Fibroblast of skin of left biceps (primary cell): ENCODE measurements at regions not wholly inside any gene's neighbourhood (a gene's known extent, or its start where the extent isn't known, plus 50 kb on each side); places are given as distances from the start of the nearest gene placed in this dataset.
"Not testable (repeated sequence)": the region's sequence is repeated elsewhere in the genome, so short reads cannot be mapped to it uniquely, and the experiment has no call there.

Experiments used
- DNase-seq, 2 experiments: peaks; one replicate each; pipeline ENCODE4 v3.0.0-alpha.2; 2013; ENCODE audit warnings: low read depth in 2 of 2

DNA sequence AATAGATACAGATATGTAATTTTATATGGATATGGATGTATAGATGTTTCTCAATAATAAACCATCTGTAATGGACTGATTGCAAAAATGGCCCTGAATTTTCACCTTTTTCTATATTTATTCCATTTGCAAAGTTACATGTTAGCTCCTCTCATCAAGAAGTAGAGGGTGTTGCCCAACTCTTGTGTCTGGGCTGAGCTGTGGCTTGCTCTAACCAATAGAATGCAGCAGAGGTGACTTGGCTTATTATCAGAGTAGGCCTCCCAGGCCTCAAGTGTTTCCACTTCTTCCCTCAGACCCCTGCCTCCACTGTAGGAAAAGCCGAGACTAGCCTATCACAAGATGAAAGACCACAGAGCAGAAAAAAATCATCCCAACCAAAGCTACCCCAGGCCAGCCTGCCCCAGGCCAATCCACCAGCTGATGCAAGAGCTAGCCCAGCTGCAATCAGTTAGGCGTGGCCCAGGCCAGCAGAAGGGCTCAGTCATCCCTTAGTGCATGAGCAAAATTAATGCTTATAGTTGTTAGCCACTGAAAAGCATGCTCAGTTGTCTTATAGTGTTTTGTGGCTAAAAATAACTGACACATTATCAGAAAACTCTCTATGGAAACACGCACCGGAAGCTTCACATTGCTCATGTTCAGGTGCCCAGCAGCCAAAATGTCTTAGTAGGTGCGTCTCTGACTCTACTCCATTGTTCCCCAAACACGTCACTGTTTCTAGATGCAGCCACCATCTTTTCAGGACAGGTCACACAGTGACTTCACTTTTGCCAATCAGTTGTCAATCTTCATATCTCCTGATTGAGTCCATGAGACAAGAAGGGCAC, 464.0 kb downstream of the FBXO15 start:
- DNase-seq, result no peak

- DNase-seq, result no peak
Observed at GRCh38 chr18:73681912-73682311, 465.7 kb downstream of the FBXO15 start.

DNA sequence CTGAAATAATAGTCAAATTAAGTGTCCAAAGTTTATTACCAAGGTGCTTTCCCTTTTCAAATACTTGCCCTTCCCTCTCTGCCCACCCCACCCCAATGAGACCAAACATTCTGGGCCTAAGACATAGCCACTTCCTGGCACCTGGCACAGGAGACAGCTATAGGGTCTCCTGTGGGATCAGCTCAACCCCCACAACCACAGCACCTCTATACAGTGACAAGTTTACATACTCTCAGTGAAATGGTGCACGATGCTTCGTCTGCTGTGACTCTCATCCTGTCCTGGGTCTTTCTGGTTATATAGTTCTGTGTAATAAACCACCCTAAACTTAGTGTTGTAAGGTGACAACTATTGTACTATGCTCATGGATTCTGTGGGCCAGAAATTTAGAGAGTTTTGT, 466.2 kb downstream of the FBXO15 start:
- no peak for DNase-seq

DNA sequence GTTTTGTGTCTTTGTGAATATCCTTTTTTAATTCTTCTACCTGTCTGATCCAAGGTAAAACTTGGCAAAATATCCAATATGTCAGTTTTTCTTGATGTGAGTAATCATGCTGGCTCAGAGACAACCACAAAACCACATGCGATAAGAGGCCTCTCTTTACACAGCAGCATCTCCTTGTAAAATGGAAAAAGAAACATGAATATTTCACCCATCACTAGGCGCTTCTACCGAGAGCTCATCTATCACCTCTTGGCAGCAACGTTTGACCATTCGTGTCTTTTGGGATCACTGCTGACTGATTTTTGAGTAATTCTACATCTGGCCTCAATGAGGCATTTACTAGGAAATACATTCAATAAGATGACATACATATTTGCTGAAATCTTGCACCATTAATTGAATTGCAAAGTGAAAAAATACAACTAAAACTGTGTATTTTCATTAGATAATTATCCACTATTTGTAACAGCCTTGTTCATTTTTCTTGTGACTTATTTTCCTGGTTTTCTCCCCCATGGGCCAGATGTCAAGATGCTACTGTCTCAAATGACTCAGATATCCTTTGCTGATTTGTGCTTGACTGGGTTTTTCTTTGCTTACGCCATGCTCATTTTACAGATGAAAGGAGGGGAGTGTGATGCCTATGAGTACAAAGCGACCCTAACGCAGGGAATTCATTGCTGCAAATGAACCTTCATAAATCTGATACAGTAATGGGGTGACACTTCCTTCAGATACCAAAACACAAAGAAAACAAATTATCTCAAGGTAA, 467.5 kb downstream of the FBXO15 start:
- DNase-seq, result no peak

DNA sequence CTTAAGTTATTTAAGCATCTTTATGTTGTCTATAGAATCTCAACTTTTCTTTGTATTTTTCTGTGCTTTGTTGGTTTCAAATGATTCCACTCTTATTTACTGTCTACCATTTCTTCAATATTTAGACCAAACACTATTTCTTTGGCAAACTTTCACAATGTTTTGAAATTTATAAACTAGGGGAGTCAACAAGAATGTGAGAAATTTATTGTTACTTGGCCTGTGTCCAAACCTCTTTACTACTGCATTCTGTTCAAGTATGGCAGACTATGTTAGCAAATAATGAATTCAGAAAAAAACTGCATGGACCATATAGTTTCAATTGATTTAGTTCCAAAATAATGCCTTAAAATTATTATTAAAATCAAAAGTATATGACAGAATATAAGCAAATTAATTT, 470.2 kb downstream of the FBXO15 start:
- DNase-seq, result no peak

- no peak for DNase-seq
Observed at GRCh38 chr18:73674125-73674865, 473.3 kb downstream of the FBXO15 start.

- not testable (repeated sequence) for DNase-seq
Observed at GRCh38 chr18:73671480-73671879, 476.2 kb downstream of the FBXO15 start.

DNA sequence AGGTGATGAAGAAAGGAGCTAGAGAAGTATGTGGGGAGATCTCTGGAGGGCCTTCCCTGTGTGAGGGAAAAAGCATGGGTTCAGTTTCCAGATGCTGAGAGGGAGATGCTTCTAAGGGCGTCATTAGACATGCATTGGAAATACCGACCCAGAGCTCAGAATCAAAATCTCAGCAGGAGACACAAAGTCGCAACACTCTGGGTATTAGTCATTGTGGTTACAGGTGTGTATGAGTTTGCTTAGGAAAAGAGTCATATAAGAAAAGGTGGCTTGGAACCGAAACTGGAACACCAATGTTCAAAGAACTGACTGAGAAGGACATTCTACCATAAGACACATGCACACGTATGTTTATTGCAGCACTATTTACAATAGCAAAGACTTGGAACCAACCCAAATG, 477.1 kb downstream of the FBXO15 start:
- no peak for DNase-seq

- no peak for DNase-seq
Observed at GRCh38 chr18:73670039-73670438, 477.6 kb downstream of the FBXO15 start.

- DNase-seq, result no peak
Observed at GRCh38 chr18:73669297-73669696, 478.3 kb downstream of the FBXO15 start.

DNA sequence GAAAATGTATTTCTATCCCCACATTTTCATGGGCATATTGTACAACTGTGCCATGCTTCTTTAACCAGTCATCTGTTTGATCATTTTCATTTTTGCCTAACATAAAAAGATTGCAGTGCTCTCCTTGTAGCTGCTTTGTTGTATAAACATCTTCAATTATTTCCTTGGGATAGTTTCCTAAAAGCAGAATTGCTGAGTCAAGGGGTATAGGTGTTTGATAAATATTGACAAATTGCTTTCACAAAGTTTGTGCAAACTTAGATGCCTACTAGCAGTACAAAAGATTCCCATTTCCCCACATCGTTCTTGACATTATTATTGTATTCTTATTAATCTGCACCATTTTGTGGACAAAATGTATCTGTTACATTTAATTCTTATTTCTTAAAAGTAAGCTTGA, 479.6 kb downstream of the FBXO15 start:
- DNase-seq, result no peak

DNA sequence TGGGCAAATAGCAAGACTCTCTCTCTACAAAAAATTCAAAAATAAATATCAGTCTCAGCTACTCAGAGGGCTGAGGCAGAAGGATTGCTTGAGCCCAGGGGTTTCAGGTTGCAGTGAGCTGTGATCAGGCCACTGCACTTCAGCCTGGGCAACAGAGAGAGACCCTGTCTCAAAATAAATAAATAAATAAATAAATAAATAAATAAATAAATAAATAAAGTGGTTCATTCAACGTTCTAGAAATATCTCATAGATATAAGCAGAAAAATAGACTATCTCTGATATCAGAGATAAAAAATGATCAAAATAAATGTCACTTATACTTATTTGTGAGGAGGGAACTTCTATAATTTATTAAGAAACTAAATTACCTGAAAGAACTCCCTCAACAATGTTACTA, 480.9 kb downstream of the FBXO15 start:
- DNase-seq, result no peak

DNA sequence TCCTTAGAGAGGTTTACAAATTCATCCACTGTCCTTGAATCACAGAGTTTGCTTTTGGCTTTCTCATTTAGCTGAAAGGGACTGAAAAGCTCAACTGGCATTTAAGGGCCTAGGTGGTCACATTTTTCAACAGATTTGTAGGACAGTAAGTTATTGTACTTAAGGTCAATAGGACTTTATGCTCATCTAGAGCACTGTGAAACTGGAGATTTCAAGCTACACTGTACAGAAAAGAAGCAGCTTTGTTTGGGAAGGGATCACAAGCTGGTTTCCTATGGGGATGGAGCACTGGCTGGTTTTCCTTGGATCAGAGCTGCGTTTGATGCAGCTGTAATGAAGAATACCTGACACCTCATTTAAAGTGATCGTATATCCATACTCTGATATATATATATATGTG, 482.7 kb downstream of the FBXO15 start:
- no peak for DNase-seq

- no peak for DNase-seq
Observed at GRCh38 chr18:73663581-73663980, 484.1 kb downstream of the FBXO15 start.

GRCh38 chr18:73662421-73662820, 485.2 kb downstream of the FBXO15 start:
- no peak for DNase-seq

DNA sequence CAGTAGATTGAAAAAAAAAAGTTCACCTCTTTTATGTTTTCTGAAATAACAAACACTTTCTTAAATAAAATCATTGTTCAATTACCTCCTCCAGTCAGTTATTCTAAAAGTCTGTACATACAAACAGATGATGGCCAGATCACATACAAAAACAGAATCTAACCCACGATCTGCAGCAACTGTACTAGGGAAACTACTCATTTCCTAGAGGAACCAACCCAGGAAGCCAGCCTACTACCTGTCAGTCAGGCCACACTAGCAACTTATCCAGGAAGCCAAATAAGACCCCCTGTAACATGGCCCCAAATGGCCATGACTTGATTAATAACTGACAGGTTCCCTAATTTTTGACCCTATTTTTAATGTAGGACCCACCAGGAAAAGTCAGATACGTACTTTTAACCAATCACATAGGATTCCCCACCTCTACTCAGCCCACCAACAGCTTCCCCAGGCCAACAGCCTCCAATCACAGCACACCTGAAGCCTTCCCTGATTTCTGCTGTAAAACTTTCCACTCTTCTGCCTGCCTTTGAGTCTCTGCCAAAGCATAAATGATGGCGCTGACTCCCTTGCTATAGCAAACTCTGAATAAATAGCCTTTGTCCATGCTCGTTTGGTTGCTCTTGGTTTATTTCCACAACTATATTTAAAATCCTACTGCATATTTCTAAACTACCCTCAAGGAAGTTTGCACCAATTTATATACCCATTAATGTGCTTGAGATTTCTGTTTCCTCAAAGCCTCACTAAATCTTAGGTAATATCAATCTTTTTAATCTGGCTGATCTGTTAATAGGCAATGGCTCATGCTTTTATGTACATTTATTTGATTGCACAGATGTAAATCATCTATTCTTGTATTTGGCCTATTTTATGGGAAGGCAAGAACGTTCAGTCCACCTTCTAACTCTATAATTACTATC, 486.4 kb downstream of the FBXO15 start:
- DNase-seq, result no peak

GRCh38 chr18:73656691-73657090, 490.9 kb downstream of the FBXO15 start:
- DNase-seq, result no peak

DNA sequence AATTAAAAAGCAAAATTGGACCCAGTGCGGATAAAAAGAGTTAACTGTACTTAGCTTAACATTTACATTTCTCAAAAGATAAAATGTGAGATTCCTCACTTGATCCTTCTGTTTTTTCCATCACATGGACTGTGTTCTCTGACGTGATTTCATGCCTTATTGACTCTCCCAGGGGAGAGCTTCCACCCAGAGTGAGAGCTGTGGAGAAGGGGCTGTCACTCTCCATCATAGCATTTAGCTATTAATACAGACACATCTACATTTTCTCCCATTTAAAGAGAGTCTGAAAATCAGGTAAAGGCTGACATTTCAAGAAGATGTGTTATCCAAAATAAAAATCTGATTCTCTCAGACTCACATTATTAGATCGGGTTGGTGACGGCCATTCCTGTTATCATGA, 493.8 kb downstream of the FBXO15 start:
- DNase-seq, result no peak

DNA sequence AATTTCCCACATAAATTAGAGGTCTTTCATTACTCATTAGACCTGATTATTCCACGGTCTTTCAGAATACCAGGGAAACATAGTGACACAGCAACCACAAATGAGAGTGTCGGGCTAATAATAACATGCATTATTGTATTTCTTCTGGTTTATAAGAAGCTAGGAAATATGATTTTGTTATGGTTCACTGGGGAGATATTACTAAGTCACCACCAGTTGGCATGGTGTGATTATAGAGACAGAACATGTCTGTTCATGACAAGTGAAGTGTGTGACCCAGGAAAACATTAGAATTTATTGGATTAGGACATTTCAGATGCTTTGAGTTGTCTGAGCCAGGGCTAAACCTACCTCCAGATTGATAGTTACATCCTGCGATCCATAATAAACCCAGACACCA, 494.4 kb downstream of the FBXO15 start:
- DNase-seq, result no peak

- no peak for DNase-seq
Observed at GRCh38 chr18:73647391-73647790, 500.2 kb downstream of the FBXO15 start.

- no peak for DNase-seq
Observed at GRCh38 chr18:73646772-73647171, 500.9 kb downstream of the FBXO15 start.
